ENCODE measurements at regions not wholly inside any gene's neighbourhood (a gene's known extent, or its start where the extent isn't known, plus 50 kb on each side); places are given as distances from the start of the nearest gene placed in this dataset.

DNA sequence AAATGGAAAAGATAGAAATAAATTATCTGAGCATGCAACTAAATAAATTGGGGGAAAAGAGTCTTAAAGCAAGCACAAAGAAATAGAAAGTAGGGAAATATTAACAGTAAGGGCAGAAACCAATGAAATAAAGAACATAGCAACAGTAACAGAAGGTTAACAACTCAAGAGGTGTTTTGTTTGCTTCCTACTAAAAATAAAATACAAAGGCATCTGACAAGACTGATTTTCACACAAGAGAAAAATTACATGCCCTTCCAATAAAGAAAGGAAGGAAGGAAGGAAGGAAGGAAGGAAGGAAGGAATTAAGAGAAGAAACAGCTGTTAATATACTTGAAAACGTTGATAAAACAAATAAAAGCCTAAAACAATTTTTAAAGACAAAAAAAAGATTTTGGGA lies 240.2 kb downstream of the SEC16B start:
- Histone ChIP-seq H2BK120ac (ENCODE audit: insufficient read depth, low read length, poor library complexity) (no peak overlapping the region), H3K9me3 (ENCODE audit: insufficient read depth, low read depth, low read length) (no peaks in the 10 kb centered on the region), H3K4me1 (ENCODE audit: control insufficient read depth in 1 of 2, insufficient read depth in 2 of 2, low read length in 2 of 2) (no peaks in the 10 kb centered on the region), H3K27ac (ENCODE audit: low read depth, low read length) (no peak overlapping the region), H2BK5ac (ENCODE audit: low read depth, low read length, poor library complexity) (no peak overlapping the region), H3K18ac (ENCODE audit: low read length) (no peak overlapping the region), H3K14ac (ENCODE audit: low read length) (no peak overlapping the region), H3K79me2 (ENCODE audit: control insufficient read depth, insufficient read depth, low read length, poor library complexity) (no peaks in the 10 kb centered on the region), H2BK12ac (ENCODE audit: low read length) (no peak overlapping the region), H4K91ac (ENCODE audit: low read depth, low read length) (no peak overlapping the region), H3K4me3 (ENCODE audit: low read depth, low read length) (no peak overlapping the region), H4K12ac (ENCODE audit: low read depth, low read length) (no peak overlapping the region), H3K4me2 (ENCODE audit: low read length) (no peak overlapping the region), H3K23ac (ENCODE audit: low read length) (no peak overlapping the region), H3K4ac (ENCODE audit: low read depth, low read length) (no peak overlapping the region), H3K9ac (ENCODE audit: low read length) (no peak overlapping the region), H2AK5ac (ENCODE audit: low read length) (no peak overlapping the region), H3K27me3 (ENCODE audit: insufficient read depth, low read length) (no peaks in the 10 kb centered on the region), H3K79me1 (ENCODE audit: low read length) (no peaks in the 10 kb centered on the region), H3K36me3 (ENCODE audit: control insufficient read depth in 1 of 2, insufficient read depth in 2 of 2, low read length in 2 of 2) (no peaks in the 10 kb centered on the region), H4K8ac (ENCODE audit: low read depth, low read length) (no peak overlapping the region), H2AFZ (ENCODE audit: insufficient read depth, low read length, poor library complexity) (no peak overlapping the region)
- no peak for DNase-seq
- WGBS (ENCODE audit: extremely low coverage, insufficient coverage, insufficient read length) = no CpG with 5 or more reads among the region's 1 CpG

DNA sequence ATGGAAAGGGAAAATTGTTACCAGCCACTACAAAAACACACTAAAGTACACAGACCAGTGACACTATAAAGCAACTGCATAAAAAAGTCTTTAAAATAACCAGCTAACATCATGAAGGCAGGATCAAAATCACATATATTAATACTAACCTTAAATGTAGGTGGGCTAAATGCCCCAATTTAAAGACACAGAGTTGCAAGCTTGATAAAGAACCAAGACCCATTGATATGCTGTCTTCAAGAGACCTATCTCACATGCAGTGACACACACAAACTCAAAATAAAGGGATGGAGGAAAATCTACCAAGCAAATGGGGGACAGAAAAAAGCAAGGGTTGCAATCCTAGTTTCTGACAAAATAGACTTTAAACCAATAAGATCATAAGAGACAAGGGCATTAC lies 246.3 kb downstream of the SEC16B start:
- Histone ChIP-seq H3K79me2 (ENCODE audit: control insufficient read depth, insufficient read depth, low read length, poor library complexity) (no peaks in the 10 kb centered on the region), H4K91ac (ENCODE audit: low read depth, low read length) (no peak overlapping the region), H3K79me1 (ENCODE audit: low read length) (no peaks in the 10 kb centered on the region), H3K4ac (ENCODE audit: low read depth, low read length) (no peak overlapping the region), H3K36me3 (ENCODE audit: control insufficient read depth in 1 of 2, insufficient read depth in 2 of 2, low read length in 2 of 2) (no peaks in the 10 kb centered on the region), H3K27me3 (ENCODE audit: insufficient read depth, low read length) (no peaks in the 10 kb centered on the region), H3K4me2 (ENCODE audit: low read length) (no peak overlapping the region), H4K12ac (ENCODE audit: low read depth, low read length) (no peak overlapping the region), H2BK120ac (ENCODE audit: insufficient read depth, low read length, poor library complexity) (no peak overlapping the region), H3K4me3 (ENCODE audit: low read depth, low read length) (no peak overlapping the region), H4K8ac (ENCODE audit: low read depth, low read length) (no peak overlapping the region), H2BK12ac (ENCODE audit: low read length) (no peak overlapping the region), H3K4me1 (ENCODE audit: control insufficient read depth in 1 of 2, insufficient read depth in 2 of 2, low read length in 2 of 2) (no peaks in the 10 kb centered on the region), H2BK5ac (ENCODE audit: low read depth, low read length, poor library complexity) (no peak overlapping the region), H3K18ac (ENCODE audit: low read length) (no peak overlapping the region), H3K9me3 (ENCODE audit: insufficient read depth, low read depth, low read length) (peaks cover 3% of the 10 kb centered on the region), H3K27ac (ENCODE audit: low read depth, low read length) (no peak overlapping the region), H3K9ac (ENCODE audit: low read length) (no peak overlapping the region), H3K23ac (ENCODE audit: low read length) (no peak overlapping the region), H2AFZ (ENCODE audit: insufficient read depth, low read length, poor library complexity) (no peak overlapping the region), H2AK5ac (ENCODE audit: low read length) (no peak overlapping the region), H3K14ac (ENCODE audit: low read length) (no peak overlapping the region)
- no peak for DNase-seq

DNA sequence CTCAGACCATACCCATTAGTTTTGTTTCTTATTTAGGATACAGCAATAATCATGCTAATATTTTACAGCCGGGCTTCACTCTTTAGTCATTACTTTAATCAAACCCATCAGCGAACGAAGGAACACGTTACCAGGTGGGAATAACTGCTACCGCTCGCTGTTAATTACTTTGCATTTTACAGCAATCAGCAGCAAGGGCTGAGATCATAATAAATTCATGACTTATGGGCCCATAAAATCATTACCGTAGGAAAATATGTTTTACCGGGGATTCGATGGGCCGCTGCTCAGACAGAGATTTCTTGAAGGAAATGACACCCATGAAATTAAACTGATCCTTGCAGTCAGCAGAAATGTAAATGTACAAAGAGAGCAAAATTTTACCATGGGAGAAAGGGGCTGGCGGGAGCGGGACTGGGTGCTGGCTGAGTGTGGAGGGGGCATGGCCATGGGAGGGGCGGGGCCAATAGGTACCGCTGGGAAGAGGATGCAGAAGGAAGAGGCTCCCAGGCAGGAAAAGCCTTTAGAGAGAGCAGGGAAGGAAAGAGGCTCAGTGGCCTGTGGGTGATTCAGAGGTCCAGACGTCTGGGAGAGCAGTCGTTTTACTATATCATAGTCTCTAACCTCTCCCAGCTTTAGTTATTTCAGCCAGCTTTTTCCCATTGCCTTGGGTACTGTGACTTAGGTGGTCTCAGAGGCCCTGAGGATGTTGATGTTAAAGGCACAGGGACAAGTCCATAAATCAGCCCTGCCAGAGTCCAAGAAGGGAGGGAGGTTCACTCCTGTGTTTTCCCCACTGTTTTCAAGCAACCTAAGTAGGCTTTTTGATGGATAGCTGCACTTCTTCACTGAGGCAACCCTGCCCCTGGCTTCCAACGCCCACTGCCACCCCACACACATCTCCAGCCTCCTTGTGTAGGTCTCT lies 258.9 kb downstream of the SEC16B start:
- Histone ChIP-seq H3K79me2 (ENCODE audit: control insufficient read depth, insufficient read depth, low read length, poor library complexity) (no peaks in the 10 kb centered on the region), H3K79me1 (ENCODE audit: low read length) (no peaks in the 10 kb centered on the region), H3K27me3 (ENCODE audit: insufficient read depth, low read length) (no peaks in the 10 kb centered on the region), H2BK5ac (ENCODE audit: low read depth, low read length, poor library complexity) (no peak overlapping the region), H3K4me2 (ENCODE audit: low read length) (no peak overlapping the region), H3K9ac (ENCODE audit: low read length) (no peak overlapping the region), H2BK120ac (ENCODE audit: insufficient read depth, low read length, poor library complexity) (no peak overlapping the region), H3K18ac (ENCODE audit: low read length) (no peak overlapping the region), H3K27ac (ENCODE audit: low read depth, low read length) (no peak overlapping the region), H4K91ac (ENCODE audit: low read depth, low read length) (no peak overlapping the region), H3K4ac (ENCODE audit: low read depth, low read length) (no peak overlapping the region), H3K4me1 (ENCODE audit: control insufficient read depth in 1 of 2, insufficient read depth in 2 of 2, low read length in 2 of 2) (no peaks in the 10 kb centered on the region), H4K8ac (ENCODE audit: low read depth, low read length) (no peak overlapping the region), H4K12ac (ENCODE audit: low read depth, low read length) (no peak overlapping the region), H3K36me3 (ENCODE audit: control insufficient read depth in 1 of 2, insufficient read depth in 2 of 2, low read length in 2 of 2) (no peaks in the 10 kb centered on the region), H2AK5ac (ENCODE audit: low read length) (no peak overlapping the region), H2AFZ (ENCODE audit: insufficient read depth, low read length, poor library complexity) (no peak overlapping the region), H2BK12ac (ENCODE audit: low read length) (no peak overlapping the region), H3K9me3 (ENCODE audit: insufficient read depth, low read depth, low read length) (no peaks in the 10 kb centered on the region), H3K4me3 (ENCODE audit: low read depth, low read length) (no peak overlapping the region), H3K14ac (ENCODE audit: low read length) (no peak overlapping the region), H3K23ac (ENCODE audit: low read length) (no peak overlapping the region)
- no peak for DNase-seq
- no CpG with 5 or more reads among the region's 17 CpGs for WGBS (ENCODE audit: extremely low coverage, insufficient coverage, insufficient read length)

DNA sequence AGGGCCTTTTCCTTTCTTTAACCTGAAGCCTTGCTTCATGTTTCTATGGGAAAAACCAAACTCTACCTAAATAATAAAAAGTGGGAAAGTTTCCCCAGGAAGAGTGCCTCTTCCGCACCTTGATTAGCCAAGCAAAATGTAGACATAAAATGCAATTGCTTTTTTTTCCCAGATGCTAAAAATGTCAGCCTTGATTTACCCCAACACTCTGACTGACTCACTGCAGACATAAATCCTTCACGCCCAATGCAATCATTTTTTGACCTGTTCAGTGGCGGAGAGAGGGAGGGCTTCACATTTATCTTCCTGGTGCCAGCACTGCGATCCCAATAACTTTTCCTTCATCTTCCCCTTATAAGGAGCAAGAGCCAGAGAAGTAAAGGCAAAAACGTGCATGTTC lies 261.5 kb downstream of the SEC16B start:
- Histone ChIP-seq H3K27ac (ENCODE audit: low read depth, low read length) (no peak overlapping the region), H3K9ac (ENCODE audit: low read length) (no peak overlapping the region), H3K4me1 (ENCODE audit: control insufficient read depth in 1 of 2, insufficient read depth in 2 of 2, low read length in 2 of 2) (peaks cover 0 to 6% of the 10 kb centered on the region in 2 experiments), H2BK5ac (ENCODE audit: low read depth, low read length, poor library complexity) (no peak overlapping the region), H2BK120ac (ENCODE audit: insufficient read depth, low read length, poor library complexity) (no peak overlapping the region), H2BK12ac (ENCODE audit: low read length) (no peak overlapping the region), H3K14ac (ENCODE audit: low read length) (no peak overlapping the region), H3K23ac (ENCODE audit: low read length) (no peak overlapping the region), H3K4me2 (ENCODE audit: low read length) (no peak overlapping the region), H4K91ac (ENCODE audit: low read depth, low read length) (no peak overlapping the region), H3K4ac (ENCODE audit: low read depth, low read length) (no peak overlapping the region), H3K27me3 (ENCODE audit: insufficient read depth, low read length) (no peaks in the 10 kb centered on the region), H4K12ac (ENCODE audit: low read depth, low read length) (no peak overlapping the region), H3K18ac (ENCODE audit: low read length) (no peak overlapping the region), H3K79me2 (ENCODE audit: control insufficient read depth, insufficient read depth, low read length, poor library complexity) (no peaks in the 10 kb centered on the region), H3K36me3 (ENCODE audit: control insufficient read depth in 1 of 2, insufficient read depth in 2 of 2, low read length in 2 of 2) (no peaks in the 10 kb centered on the region), H4K8ac (ENCODE audit: low read depth, low read length) (no peak overlapping the region), H3K79me1 (ENCODE audit: low read length) (no peaks in the 10 kb centered on the region), H2AFZ (ENCODE audit: insufficient read depth, low read length, poor library complexity) (no peak overlapping the region), H2AK5ac (ENCODE audit: low read length) (no peak overlapping the region), H3K4me3 (ENCODE audit: low read depth, low read length) (no peak overlapping the region), H3K9me3 (ENCODE audit: insufficient read depth, low read depth, low read length) (no peaks in the 10 kb centered on the region)
- no peak for DNase-seq
- WGBS (ENCODE audit: extremely low coverage, insufficient coverage, insufficient read length) = no CpG with 5 or more reads among the region's 5 CpGs
